Frontal cortex (tissue), 3 donors: ENCODE measurements at regions not wholly inside any gene's neighbourhood (a gene's known extent, or its start where the extent isn't known, plus 50 kb on each side); places are given as distances from the start of the nearest gene placed in this dataset.

Experiments used
- DNase-seq, 2 donors: peaks; one replicate each; pipeline ENCODE4 v3.0.0; 2012; ENCODE audit warnings: low spot score in 2 of 2
- FAIRE-seq: peaks from 2 replicates; lab custom pipeline; 2012; peaks lifted over from hg19 to GRCh38; lab: Jason Lieb, UNC
- donor health status: control.
- donor health status: control.
- donor health status: control.

DNA sequence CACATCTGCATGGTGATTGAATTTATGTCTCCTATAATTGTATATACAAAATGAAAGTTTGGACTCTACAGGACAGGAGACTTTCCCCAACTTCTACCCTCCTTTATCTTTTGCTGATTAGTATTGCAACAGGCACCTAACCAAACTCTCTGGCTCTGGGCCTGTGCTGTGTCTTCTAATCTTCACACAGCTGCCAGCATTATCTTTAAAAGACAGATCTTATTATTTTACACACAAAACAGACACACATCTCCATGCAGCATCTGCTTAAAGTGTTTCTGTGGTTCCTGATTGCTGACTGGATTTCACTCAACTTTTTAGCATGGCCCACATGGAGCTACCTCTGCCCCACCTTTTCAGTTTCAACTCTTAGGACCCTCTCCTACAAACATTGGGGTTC is 154.9 kb upstream of the PELI2 start:
- FAIRE-seq (no peak), DNase-seq (no peak)

DNA sequence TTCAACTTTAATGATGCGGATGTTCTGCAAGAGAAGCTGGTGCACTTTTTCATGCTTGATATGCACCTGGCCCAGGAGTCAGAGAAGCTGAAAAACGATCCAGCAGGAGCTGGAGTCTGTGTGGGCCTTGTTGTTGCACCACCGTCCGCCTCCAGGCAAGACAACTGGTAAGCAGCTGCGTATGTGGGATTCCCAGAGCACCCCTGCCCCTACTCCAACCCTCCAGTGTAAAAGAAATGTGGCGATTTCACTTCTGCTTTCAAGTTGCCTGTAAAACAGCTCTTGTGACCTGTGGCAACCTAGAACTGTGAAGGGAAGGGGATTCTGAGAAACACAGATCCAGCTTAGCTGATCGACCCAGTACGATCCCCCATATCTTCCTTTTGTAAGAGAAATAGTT is 154.1 kb upstream of the PELI2 start:
- FAIRE-seq (no peak), DNase-seq (no peak)

- FAIRE-seq (no peak), DNase-seq (no peak)
Observed at GRCh38 chr14:55964821-55965220, 153.4 kb upstream of the PELI2 start.

DNA sequence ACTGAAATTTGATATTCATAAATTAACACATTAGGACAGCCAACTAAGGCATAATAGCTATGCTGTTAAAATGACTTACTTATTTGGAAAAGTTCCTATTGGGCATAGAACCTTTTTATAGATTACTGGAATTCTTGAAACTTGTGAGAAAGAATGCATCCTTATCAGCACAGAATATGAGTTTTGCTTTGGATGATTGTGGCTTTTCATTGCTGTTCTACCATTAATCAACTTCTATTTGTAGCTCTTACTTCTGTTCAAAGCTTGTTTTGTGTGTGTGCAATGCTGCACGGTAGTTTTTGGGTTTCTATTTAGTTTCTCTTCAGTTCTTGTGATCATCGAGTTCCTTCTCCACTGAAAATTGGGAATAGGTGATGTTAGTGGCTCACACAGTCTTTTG is 152.4 kb upstream of the PELI2 start:
- DNase-seq (no peak), FAIRE-seq (no peak)

DNA sequence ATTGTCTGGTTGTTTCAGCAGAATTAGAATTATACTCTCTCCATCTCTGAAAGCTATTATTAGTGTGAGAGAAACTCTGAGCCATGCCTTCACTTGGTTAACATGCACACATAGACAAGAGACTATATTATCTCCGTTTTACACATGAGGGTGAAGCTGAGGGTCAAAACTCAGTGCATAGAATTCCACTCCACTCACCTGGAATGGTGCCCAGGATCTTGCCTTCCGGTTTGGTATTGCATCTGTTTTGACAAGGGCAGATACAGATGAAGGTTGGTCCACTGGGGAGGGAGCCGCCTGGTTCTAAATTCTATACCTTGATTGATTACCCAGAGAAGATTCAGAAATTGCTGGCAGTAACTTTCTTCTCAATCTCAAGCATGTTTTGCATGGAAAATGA is 149.5 kb upstream of the PELI2 start:
- FAIRE-seq: no peak
- no peak for DNase-seq

GRCh38 chr14:55973285-55973800 is 144.9 kb upstream of the PELI2 start:
- no peak for DNase-seq
- FAIRE-seq: no peak

GRCh38 chr14:55973911-55974630 is 144.1 kb upstream of the PELI2 start:
- DNase-seq (no peak), FAIRE-seq (no peak)

- no peak for FAIRE-seq
- no peak for DNase-seq
Observed at GRCh38 chr14:55975281-55975910, 142.8 kb upstream of the PELI2 start.

GRCh38 chr14:55976219-55976618 is 142.0 kb upstream of the PELI2 start:
- no peak for FAIRE-seq
- DNase-seq: no peak

- FAIRE-seq (no peak), DNase-seq (no peak)
Observed at GRCh38 chr14:55976655-55977054, 141.6 kb upstream of the PELI2 start.

- FAIRE-seq (no peak), DNase-seq (peak in 1 of 2 donors; percentile 12)
Observed at GRCh38 chr14:55977392-55978150, 140.6 kb upstream of the PELI2 start.

- FAIRE-seq (no peak), DNase-seq (no peak)
Observed at GRCh38 chr14:55979096-55979495, 139.1 kb upstream of the PELI2 start.

- no peak for FAIRE-seq
- DNase-seq: no peak
Observed at GRCh38 chr14:55979781-55980180, 138.4 kb upstream of the PELI2 start.

GRCh38 chr14:55980970-55981369 is 137.2 kb upstream of the PELI2 start:
- DNase-seq (no peak), FAIRE-seq (no peak)

GRCh38 chr14:55986069-55986468 is 132.1 kb upstream of the PELI2 start:
- FAIRE-seq (no peak), DNase-seq (no peak)

DNA sequence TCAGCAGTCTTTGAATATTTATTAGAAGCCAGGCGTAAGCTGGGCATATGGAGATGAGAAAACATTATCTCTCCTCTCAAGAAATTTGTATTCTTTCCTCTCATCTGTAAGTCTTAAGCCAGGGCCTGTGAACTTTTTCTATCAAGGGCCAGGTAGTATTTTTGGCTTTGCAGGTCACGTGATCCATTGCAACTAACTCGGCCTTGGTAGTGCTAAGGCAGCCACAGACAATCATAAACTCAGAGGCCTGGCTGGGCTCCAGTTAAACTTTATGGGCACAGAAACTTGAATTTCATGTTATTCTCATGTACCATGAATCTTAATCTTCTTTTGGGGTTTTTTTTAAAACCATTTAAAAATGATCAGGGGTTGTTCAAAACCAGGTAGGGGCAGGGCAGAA is 117.4 kb upstream of the PELI2 start:
- DNase-seq (no peak), FAIRE-seq (no peak)

- FAIRE-seq: no peak
- no peak for DNase-seq
Observed at GRCh38 chr14:56002342-56002741, 115.9 kb upstream of the PELI2 start.

DNA sequence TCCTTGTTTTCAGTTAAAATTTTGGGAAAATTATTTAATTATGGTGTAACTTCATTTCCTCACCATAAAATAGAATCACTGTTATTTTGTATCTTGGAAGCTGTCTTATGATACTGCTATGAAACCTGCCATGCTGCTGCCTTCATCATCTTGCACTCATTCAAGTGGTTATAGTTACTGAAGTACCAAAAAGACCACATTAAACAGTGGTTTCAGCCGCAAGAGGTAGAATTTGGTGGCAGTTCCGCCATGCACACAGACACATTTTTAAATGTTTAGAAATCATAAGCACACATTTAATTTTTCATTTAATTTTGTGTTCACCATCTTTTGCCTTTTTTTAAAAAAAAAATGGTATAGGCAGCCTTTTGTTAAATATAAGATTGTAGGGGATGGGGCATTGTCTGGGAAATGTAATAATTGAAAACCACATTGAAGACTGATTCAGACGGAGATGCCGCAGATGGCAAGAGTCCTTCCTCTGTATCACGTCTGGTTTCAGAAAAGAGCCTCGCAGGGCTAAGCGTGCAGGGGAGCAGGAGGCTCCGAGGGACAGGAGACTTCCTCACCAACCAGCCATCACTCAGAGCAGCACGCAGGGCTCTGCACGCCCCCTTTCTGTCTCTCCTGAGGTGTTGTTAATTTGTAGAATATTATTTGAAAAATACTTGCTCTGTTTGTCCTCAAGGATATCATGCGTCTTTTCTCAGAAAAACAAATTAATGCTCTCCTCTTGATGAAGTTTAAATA is 115.2 kb upstream of the PELI2 start:
- no peak for DNase-seq
- FAIRE-seq: no peak

DNA sequence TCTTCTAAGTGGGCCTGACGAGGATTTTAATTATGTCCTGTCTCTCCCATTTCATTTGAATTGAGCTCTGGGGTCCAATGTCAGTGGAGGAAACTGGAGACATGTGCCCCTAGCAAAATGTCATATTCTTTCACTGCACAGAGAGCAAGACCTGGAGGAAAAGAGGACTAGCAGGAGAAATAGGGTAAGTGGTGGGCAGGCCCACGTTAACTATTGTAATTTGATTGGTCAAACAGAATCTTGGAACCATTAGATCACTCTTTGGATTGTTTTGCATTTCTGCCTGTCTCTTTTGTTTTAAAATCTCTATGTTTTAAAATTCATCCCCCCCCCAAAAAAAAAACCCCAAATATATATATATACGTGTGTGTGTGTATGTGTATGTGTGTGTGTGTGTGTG is 113.9 kb upstream of the PELI2 start:
- DNase-seq (no peak), FAIRE-seq (no peak)

DNA sequence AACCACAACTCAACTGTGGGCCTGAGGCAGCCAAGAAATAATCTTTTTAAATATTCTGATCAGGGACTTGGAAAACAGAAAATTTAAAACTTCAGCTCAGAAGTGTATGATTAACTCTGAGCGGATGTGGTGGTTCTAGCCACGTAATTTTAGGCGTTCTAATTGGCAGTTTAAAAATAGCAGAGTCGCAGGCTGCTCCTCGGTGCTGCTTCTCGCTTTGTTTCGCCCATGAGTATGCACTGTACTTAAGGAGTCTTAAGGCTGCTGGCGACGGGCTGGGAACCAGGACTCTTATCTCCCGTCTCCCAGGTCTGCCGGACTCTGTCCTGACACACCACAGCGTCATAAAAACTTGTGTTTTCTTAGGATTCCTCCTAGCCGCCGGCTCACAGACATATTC is 113.4 kb upstream of the PELI2 start:
- DNase-seq: no peak
- FAIRE-seq: no peak
